Astrocyte (in vitro differentiated cells and primary cell): ENCODE measurements at regions not wholly inside any gene's neighbourhood (a gene's known extent, or its start where the extent isn't known, plus 50 kb on each side); places are given as distances from the start of the nearest gene placed in this dataset.
"Not testable (repeated sequence)": the region's sequence is repeated elsewhere in the genome, so short reads cannot be mapped to it uniquely, and the experiment has no call there.

Source experiments
- EZH2 ChIP-seq: IDR thresholded peaks from 2 replicates; pipeline ENCODE4 v1.6.1; 2012; ENCODE audit warnings: mild to moderate bottlenecking, low read length, inconsistent platforms; ENCODE audit not compliant: insufficient read depth
- TF ChIP-seq, protein P1 (sequence below): IDR thresholded peaks from 2 replicates; pipeline ENCODE4 v1.5.1; 2011; ENCODE audit warnings: low read depth, mild to moderate bottlenecking, inconsistent platforms, low read length, moderate library complexity; ENCODE audit not compliant: insufficient read depth

DNA sequence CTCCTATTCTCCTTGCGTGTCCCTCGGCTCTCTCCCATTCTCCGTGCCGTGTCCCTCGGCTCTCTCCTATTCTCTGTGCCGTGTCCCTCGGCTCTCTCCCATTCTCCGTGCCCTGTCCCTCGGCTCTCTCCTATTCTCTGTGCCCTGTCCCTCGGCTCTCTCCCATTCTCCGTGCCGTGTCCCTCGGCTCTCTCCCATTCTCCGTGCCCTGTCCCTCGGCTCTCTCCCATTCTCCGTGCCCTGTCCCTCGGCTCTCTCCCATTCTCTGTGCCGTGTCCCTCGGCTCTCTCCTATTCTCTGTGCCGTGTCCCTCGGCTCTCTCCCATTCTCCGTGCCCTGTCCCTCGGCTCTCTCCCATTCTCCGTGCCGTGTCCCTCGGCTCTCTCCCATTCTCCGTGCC is 94.1 kb upstream of the FRG1 start:
- TF ChIP-seq, protein P1, sequence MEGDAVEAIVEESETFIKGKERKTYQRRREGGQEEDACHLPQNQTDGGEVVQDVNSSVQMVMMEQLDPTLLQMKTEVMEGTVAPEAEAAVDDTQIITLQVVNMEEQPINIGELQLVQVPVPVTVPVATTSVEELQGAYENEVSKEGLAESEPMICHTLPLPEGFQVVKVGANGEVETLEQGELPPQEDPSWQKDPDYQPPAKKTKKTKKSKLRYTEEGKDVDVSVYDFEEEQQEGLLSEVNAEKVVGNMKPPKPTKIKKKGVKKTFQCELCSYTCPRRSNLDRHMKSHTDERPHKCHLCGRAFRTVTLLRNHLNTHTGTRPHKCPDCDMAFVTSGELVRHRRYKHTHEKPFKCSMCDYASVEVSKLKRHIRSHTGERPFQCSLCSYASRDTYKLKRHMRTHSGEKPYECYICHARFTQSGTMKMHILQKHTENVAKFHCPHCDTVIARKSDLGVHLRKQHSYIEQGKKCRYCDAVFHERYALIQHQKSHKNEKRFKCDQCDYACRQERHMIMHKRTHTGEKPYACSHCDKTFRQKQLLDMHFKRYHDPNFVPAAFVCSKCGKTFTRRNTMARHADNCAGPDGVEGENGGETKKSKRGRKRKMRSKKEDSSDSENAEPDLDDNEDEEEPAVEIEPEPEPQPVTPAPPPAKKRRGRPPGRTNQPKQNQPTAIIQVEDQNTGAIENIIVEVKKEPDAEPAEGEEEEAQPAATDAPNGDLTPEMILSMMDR: not testable (repeated sequence)
- TF ChIP-seq EZH2: not testable (repeated sequence)
